GM11168 (cell line): ENCODE measurements at regions not wholly inside any gene's neighbourhood (a gene's known extent, or its start where the extent isn't known, plus 50 kb on each side); places are given as distances from the start of the nearest gene placed in this dataset.
"Not testable (repeated sequence)": the region's sequence is repeated elsewhere in the genome, so short reads cannot be mapped to it uniquely, and the experiment has no call there.

Source experiments
- in situ Hi-C: fragments of 300-500 bp; cut with MboI; formaldehyde crosslinking; loops from one replicate; pipeline ENCODE4 v1.12.0; 2022; ENCODE audit warnings: low sequenced_read_pairs; ENCODE audit not compliant: unreplicated experiment

DNA sequence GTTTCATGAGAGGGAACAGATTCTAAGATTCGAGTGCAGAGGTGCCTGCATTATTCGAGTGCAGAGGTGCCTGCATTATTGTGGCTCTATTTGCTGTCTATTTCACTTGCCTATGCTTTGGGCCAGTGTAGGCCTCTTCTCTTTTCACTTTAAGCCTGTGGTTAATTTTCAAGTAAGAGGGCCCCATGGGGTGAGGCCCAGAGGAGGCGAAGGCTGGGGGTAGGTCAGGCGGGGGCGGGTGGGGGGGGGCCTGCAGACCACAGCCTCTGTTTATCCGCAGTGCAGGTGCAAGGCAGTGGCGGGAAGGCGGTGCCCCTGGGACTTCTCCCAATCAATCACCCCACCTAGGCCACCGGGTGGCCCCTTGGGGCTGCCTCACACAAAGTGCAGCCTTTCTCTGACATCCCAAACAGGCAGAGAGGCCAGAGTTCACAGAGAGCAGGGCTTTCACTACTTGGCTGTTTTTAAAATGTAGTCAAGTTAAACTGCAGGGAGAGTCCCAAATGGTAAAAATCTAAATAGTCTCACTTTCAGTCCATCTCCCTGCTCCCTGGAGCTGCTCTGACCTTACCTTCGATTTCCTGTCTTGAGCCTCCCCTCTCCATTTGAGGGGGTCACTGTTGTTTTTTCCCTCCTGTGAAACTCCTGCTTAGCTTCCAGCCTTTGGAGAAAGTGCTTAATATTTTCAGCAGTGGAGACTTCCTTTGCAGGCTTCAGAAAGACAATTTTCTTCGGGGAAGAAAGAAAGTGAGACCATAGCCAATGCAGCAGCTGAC is 249.0 kb downstream of the DLEU7 start:
- in situ Hi-C loops = no loop called here

DNA sequence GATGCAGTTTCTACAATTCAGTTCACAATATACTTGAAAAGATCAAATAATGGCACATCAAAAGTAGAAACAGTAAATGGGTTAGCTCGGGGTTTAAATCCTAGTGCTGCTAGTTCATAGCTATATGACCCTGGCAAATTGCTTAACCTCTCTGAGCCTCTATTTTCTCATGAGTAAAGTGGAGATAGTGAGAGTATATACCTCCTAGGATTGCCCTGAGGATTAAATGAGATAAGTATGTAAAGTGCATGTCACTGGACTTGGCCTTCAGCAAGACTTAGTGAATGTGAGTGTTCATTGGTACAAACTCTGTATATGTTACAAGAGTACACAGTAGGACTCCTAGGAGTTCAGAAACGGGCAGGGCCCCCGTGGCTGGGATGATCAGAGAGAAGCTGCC is 248.3 kb downstream of the DLEU7 start:
- in situ Hi-C loops = no loop called here

DNA sequence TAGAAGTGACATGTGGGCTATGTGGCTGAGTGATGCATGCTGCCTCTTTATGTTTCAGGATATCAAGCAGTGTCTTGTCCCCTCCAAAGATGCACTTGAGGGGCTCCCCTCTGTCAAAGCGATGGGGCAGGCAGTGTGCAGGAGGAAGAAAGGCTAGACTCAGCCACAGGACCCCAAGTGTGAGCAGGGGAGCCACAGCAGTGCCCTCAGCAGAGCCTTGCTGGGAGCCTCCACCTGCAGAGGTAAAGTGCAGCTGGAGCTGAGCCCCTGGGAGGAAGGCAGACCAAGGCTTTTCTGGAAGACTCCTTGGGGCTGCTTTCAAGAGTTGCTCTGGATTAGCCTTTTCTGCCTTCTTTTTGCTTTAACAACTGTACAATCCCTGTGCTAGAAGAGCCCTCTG is 247.3 kb downstream of the DLEU7 start:
- in situ Hi-C loops = no loop called here

DNA sequence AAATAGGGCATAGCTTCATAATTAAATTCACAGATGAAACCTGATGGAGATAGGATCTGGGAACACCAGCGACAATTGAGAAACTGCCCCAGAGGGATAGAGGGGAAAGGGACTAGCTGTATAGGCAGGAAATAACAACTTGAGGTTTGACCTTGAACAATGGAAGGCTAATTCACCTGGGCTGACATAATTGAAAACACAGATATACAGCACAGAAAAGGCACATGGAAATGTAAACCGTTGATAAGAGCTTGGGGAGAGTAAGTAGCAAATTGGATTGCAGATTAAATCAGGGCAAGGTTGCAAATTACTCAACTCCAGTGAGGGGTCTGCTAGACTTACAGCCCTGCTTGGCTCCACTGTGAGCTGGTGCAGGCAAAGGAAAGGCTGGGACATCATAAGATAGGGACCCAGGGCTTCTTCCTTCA is 246.7 kb downstream of the DLEU7 start:
- in situ Hi-C loops = no loop called here

DNA sequence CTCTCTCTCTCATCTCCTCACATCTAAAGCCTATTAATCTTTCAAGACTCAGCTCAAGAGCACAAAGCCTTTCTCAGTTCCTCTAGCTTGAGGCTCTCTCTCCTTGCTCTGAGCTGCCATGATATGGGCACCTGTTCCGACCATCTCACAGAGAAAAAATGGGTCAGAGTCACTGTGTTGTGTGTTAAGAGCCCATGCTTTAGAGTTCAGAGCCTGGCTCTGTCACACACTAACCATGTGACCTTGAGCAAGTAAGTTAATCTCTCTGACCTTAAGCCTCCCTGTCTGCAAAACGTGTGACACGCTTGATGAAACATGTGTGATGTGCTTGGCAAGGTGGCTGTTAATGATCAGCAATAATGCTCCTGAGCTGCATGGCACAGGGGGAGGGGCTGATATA is 245.2 kb downstream of the DLEU7 start:
- in situ Hi-C loops = no loop called here

DNA sequence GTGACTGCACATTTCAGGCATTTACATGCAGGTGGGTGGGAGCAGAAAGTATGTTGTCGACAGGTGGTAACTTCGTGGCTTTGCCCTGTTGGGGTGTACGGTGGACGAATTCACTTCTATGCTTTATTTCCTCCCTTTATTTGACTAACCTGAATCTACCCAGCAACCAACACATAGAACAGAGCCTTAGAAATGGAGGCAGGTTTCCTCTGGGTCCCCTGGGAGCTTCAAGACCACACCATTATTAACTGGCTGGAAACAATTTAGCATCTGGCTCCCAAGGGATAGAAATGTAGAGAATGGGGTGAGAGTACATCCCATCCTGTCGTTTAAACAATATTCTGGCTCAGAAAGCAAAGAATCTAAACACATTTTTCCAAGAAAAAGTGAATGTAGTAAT is 244.4 kb downstream of the DLEU7 start:
- in situ Hi-C loops = no loop called here

DNA sequence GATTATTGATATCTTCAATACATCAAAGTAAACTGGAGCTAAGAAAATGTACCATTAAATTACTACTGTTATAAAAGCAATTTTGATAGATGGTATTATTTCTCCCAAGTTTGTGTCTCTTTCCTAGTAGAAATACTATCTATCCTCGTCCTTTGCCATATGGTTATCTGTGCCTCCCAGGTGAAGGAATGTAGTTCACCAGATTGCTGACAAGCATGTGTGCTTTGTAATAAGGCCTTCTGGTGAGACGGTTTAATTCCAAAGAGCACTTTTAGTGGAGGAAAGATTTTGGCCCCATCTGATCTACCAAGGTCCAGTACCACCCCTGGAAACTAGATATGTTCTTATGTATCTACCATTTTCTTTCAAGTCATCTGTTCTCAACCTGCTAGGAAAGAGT is 243.6 kb downstream of the DLEU7 start:
- in situ Hi-C loops = no loop called here

DNA sequence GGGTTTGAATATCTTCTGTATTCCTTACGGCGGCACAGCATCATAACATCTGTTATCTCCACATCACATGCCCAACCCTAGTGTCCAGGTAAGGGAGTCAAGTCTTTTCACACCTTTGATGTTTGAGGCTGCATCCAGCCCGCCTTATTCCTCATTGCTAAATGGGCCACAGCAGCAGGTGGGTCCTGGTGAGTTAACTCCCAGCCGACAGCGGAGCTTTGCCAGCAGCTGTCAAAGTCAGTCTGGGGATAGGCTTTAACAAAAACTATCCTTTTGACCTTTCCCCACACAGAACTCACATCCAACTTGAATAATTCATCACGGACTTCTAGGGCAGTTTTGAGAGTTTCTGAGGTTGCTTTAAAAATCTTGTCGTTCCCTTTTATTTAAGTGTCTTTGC is 235.1 kb downstream of the DLEU7 start:
- in situ Hi-C loops = no loop called here

DNA sequence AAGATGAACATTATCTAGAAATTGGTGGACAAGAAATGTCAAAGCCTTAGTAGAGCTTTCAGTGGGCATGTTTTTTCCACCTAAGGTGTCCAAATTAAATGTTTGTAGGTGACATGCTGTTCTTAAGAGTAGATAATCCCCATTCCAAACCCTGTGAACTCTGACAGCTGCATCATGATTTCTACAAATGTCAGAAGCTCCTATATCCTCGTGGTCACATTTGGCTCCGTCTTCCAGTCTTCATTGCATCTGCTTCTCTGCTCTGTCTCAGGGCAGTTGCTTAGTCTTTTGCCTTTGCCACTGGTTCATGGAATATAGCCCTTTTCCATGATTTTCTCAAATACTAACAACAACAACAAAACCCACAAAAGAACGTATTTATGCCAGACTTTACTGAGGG is 234.5 kb downstream of the DLEU7 start:
- in situ Hi-C loops = no loop called here

DNA sequence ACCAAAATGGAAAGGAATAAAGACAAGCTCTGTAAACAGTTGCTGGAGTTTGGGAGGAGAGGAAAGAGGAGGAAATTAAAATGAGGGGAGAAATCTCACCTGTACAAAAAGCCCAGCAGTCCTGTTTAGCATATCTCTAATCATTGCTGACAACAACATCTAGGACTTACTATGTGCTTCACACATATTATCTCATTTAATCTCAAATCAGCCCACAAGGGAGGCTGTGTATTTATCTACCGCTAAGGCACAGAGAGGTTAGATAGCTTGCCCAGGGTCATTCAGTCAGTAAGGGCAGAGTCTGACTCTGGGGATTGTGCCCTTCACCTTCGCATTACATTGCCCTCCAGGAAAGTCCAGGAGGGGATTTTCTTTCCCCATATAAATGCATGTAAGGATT is 233.3 kb downstream of the DLEU7 start:
- in situ Hi-C loops = no loop called here

DNA sequence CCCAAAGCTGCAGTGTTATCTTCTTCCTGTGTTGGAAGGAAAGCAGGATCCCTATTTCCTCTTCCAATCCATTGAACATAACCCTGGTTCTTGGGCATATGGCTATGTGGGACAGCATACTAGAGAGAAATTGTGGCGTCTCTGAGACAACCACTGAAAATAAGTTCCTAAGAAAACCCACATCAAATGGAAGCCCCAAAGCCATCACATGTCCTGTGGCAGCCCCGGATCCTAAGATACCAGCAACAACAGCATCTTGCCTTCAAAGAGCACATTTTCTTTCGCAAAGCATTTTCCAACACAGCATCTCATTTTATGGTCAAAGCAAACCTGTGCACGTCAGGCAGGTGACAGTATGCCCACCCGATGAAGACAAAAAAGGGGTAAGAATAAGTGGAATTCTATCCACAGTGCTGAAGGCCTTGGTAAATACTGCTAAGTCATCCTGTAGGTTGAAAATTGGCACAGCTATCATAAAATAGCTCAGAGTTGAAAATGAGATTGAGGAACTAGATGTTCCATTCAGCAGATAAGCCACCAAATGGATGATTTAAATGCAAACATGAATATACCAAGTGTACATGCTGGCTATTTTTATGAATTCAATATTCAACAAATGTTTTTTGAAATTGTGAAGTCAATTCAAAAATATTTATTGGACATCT is 232.2 kb downstream of the DLEU7 start:
- in situ Hi-C loops = no loop called here

DNA sequence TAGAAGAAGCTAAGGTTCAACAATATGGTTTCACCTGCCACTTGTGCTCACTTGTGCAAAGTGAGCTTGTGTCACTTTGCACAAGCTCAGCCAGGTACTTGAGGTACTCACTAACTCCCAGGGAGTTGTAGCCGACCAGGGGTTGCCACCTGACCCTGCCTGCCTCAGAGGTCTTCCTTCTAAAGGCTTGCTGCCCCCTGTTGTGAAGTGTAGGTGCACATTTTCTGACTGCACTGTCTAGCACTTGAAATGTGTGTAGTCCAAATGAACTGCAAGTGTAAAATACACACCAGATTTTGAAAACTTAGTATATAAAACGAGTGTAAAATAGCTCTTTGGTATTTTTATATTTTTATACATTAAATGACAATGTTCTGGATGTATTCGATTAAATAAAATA is 230.8 kb downstream of the DLEU7 start:
- in situ Hi-C loops = no loop called here

DNA sequence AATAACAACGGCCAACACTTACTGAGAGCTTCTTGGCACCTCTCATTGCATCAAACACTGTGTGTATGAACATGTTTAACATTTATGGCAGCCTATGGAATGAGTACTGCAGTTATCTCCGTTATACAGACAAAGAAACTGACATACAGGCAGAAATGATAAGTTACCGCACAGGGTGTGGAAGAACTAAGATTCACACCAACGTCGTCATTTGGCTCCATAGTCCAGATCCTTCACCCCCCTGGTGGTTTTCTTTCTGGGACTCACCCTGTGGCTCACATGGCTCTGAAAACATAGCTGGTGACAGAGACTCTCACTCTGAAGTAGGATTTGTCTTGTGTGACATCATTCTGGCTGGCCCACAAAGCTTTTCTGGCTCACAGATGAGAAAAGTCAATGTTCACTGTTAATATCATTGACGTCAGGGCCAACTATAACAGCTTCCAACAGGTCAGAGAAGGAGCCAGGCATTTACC is 230.1 kb downstream of the DLEU7 start:
- in situ Hi-C loops = no loop called here

DNA sequence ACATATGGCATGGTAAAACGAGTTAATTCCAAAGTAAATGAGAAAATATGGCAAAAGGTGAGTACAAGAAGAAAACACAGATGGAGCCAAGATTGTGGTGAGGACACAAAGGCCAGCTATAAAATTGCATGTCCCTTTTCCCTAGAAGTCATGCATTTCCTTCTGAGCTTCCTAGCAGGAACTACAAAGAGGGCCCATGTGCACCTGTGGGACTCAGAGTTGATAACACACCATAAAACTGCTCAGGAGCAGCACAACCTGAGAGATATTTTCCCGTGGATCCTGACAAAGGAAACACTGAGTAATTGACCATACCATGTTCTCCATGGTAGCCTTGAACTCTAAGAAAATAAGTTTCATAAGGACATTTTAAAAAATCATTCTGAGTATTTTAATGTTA is 228.3 kb downstream of the DLEU7 start:
- in situ Hi-C loops = no loop called here

DNA sequence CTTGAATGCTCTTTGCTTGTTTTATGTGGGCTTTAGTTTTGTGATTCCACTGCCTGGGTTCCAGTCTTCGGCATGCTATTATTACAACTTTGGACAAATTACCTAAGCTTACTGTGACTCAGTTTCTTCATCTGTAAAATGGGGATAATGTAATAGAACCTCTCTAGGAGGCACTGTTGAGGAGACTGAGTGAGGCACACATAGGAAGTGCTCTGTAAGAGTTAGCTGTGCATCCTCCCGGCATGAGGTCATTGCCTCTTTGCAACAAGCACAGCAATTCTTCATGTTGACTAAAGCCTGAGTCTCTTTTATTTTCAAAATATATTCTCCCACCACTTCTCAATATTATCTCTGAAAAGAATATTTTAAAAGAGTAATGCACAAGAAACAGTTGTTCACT is 227.4 kb downstream of the DLEU7 start:
- in situ Hi-C loops = no loop called here

DNA sequence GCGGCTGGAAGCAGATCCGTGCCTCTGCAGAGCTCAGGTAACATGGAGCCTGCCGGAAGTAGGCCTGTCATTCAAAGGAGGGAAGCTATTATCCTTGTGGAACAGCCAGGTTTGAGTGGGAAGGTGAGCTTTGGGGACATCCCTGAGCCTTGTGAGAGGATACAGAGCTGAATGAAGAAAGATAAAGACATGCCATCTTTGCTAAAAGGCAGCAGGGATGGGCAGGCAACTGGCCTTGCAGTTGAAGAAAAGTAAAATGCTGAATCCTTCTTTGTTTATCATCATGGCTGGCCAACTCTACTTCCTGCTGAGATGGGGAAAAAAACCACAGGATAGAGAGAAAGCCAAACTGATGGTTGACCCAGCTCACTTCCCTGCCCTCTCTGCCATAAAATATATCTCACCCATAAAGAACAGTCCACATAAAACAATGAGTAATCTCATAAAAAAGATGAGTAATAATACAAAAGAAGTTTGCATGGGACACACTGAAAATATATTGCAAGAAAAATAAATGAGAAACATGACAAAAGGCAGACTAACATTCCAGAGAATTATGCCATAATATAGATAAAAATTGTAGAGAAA is 226.3 kb downstream of the DLEU7 start:
- in situ Hi-C loops = no loop called here

DNA sequence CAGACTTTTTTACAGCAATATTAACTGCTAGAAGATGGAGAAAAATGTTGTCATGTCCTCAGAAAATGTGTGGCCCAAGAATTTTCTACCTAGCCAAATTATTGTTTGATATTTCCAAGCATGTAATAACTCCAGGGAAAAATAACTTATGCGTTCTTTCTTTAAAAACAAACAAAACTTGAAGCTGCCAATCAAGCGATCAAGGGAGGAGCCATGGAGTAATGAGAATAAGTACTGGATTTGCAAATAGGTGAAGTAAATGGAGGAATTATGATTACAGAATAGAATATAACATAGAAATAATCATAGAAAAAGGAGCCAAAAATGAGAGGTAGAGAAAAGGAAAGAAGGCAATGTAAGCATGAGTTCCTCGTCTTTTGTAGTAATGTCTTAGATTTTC is 225.3 kb downstream of the DLEU7 start:
- in situ Hi-C loops = no loop called here

DNA sequence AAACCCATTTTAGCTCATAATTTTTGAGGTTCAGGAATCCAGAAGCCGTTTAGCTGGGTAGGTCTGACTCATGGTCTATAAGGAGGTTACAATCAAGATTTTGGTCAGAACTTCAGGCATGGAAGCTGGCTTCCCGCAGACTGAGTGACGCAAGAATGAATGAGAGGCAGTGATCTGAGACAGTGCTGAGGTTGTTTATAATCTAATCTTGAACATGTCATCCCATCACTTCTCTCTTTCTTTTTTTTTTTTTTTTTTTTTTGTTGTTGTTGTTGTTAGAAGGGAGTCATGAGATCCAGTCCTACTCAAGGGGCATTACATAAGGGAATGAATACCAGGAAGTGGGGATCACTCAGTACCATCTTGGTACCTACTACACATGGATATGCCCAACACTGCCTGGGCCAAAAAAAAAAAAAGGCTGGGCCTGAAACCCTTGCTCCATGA is 217.4 kb downstream of the DLEU7 start:
- in situ Hi-C loops = no loop called here

DNA sequence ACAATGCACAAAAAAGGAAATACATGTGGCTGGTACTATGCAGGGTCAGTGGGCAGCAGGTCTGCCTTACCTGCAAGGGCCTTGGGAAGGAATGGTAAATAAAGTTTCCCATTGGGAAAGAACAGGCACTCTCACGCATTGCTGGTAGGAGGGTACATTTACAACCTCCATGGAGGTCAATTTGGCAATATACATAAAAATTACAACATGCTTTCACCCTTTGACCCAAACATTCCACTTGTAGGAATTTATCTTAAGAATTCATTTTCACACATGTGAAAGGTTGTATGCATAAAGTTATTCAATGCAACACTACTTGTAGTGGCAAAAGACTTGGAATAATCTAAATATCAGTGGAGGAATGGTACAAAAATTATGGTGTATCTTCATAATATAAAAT is 216.4 kb downstream of the DLEU7 start:
- in situ Hi-C loops = no loop called here

DNA sequence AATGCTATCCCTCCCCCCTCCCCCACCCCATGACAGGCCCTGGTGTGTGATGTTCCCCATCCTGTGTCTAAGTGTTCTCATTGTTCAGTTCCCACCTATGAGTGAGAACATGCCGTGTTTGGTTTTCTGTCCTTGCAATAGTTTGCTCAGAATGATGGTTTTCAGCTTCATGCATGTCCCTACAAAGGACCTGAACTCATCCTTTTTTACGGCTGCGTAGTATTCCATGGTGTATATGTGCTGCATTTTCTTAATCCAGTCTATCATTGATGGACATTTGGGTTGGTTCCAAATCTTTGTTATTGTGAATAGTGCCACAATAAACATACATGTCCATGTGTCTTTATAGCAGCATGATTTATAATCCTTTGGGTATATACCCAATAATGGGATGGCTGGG is 215.0 kb downstream of the DLEU7 start:
- in situ Hi-C loops = not testable (repeated sequence)

DNA sequence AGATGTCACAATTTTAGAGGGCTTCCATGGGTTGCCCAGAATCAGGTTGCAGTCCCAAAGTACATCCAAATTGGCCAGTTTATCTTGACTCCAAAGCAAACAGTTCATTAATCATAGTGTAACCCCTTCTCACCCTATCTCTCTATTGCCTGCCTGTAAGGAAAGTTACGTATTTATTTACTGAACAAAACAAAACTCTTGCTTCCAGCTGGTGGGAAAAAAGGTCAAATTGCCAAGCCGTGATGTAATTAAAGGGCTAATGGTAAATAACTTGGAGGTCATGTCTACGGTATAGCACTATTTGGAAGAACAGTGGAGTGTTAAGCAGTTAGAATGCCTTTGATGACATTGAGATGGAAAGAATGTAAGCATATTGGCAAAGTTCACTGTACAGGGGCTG is 214.0 kb downstream of the DLEU7 start:
- in situ Hi-C loops = no loop called here
